Cardiac muscle cell (in vitro differentiated cells and primary cell): ENCODE measurements at regions not wholly inside any gene's neighbourhood (a gene's known extent, or its start where the extent isn't known, plus 50 kb on each side); places are given as distances from the start of the nearest gene placed in this dataset.

Experiments
- DNase-seq, 2 donors: peaks; one replicate each; pipeline versions ENCODE4 v3.0.0 to v3.0.0-alpha.2; 2010 to 2017; ENCODE audit warnings: low read depth in 1 of 2, low spot score in 1 of 2
- H3K27ac ChIP-seq: fragments of 200-600 bp; sonication (generic); 2 replicates; pipeline ENCODE4 v1.5.1; 2016
- H3K27me3 ChIP-seq: fragments of 200-600 bp; sonication (generic); 2 replicates; pipeline ENCODE4 v1.6.0; 2016; ENCODE audit warnings: control low read depth
- H3K36me3 ChIP-seq: fragments of 200-600 bp; sonication (generic); 2 replicates; pipeline ENCODE4 v1.5.1; 2016; ENCODE audit warnings: control low read depth
- H3K4me1 ChIP-seq: fragments of 200-600 bp; sonication (generic); 2 replicates; pipeline ENCODE4 v1.8.1; 2017; ENCODE audit warnings: low read depth, mild to moderate bottlenecking, mixed run types
- H3K4me3 ChIP-seq: fragments of 200-600 bp; sonication (generic); 2 replicates; pipeline ENCODE4 v1.5.1; 2016; ENCODE audit warnings: mild to moderate bottlenecking
- H3K9me3 ChIP-seq: fragments of 200-600 bp; sonication (generic); 2 replicates; pipeline ENCODE4 v1.5.1; 2017; ENCODE audit warnings: low read depth, mild to moderate bottlenecking, control low read depth
- CTCF ChIP-seq: IDR thresholded peaks from 2 replicates; pipeline ENCODE4 v1.5.1; 2012; ENCODE audit warnings: low read depth, mild to moderate bottlenecking, low read length

- Histone ChIP-seq H3K27me3 (no peaks in the 10 kb centered on the region), H3K27ac (no peak overlapping the region), H3K9me3 (no peaks in the 10 kb centered on the region), H3K4me3 (no peak overlapping the region), H3K36me3 (no peaks in the 10 kb centered on the region), H3K4me1 (no peaks in the 10 kb centered on the region)
- no peak for TF ChIP-seq CTCF
- no peak for DNase-seq
Measured at GRCh38 chr4:97197106-97197505, 946.2 kb downstream of the STPG2 start.

- no peaks in the 10 kb centered on the region for H3K4me1 ChIP-seq
- H3K27me3 ChIP-seq = no peaks in the 10 kb centered on the region
- TF ChIP-seq CTCF = no peak
- DNase-seq = no peak
- H3K4me3 ChIP-seq = no peak overlapping the region
- no peaks in the 10 kb centered on the region for H3K36me3 ChIP-seq
- no peak overlapping the region for H3K27ac ChIP-seq
- no peaks in the 10 kb centered on the region for H3K9me3 ChIP-seq
Measured at GRCh38 chr4:97208749-97209148, 934.5 kb downstream of the STPG2 start.

- Histone ChIP-seq H3K4me3 (no peak overlapping the region), H3K27ac (no peak overlapping the region), H3K36me3 (no peaks in the 10 kb centered on the region), H3K4me1 (no peaks in the 10 kb centered on the region), H3K27me3 (no peaks in the 10 kb centered on the region), H3K9me3 (no peaks in the 10 kb centered on the region)
- no peak for TF ChIP-seq CTCF
- peak in 1 of 2 donors; percentile 2 for DNase-seq
Measured at GRCh38 chr4:97215409-97215941, 927.8 kb downstream of the STPG2 start.

- no peaks in the 10 kb centered on the region for H3K27me3 ChIP-seq
- DNase-seq = no peak
- no peak overlapping the region for H3K27ac ChIP-seq
- no peaks in the 10 kb centered on the region for H3K4me1 ChIP-seq
- no peak for TF ChIP-seq CTCF
- no peak overlapping the region for H3K4me3 ChIP-seq
- H3K9me3 ChIP-seq = no peaks in the 10 kb centered on the region
- H3K36me3 ChIP-seq = no peaks in the 10 kb centered on the region
Measured at GRCh38 chr4:97216046-97216445, 927.2 kb downstream of the STPG2 start.

- no peak for TF ChIP-seq CTCF
- no peak overlapping the region for H3K4me3 ChIP-seq
- H3K4me1 ChIP-seq = no peaks in the 10 kb centered on the region
- no peaks in the 10 kb centered on the region for H3K27me3 ChIP-seq
- DNase-seq = no peak
- H3K27ac ChIP-seq = no peak overlapping the region
- H3K36me3 ChIP-seq = no peaks in the 10 kb centered on the region
- H3K9me3 ChIP-seq = no peaks in the 10 kb centered on the region
Measured at GRCh38 chr4:97235521-97235920, 907.8 kb downstream of the STPG2 start.
